ENCODE measurements at regions not wholly inside any gene's neighbourhood (a gene's known extent, or its start where the extent isn't known, plus 50 kb on each side); places are given as distances from the start of the nearest gene placed in this dataset.
"Not testable (repeated sequence)": the region's sequence is repeated elsewhere in the genome, so short reads cannot be mapped to it uniquely, and the experiment has no call there.

- DNase-seq (ENCODE audit: low read depth), result no peak
These were observed 230.1 kb upstream of the DDI1 start for GRCh38 chr11:103806130-103806895.

- no peak for DNase-seq (ENCODE audit: low read depth)
These were observed 228.6 kb upstream of the DDI1 start for GRCh38 chr11:103807806-103808205.

GRCh38 chr11:103808252-103808651 lies 228.2 kb upstream of the DDI1 start:
- DNase-seq (ENCODE audit: low read depth), result no peak

- DNase-seq (ENCODE audit: low read depth), result no peak
These were observed 224.5 kb upstream of the DDI1 start for GRCh38 chr11:103811870-103812455.

DNA sequence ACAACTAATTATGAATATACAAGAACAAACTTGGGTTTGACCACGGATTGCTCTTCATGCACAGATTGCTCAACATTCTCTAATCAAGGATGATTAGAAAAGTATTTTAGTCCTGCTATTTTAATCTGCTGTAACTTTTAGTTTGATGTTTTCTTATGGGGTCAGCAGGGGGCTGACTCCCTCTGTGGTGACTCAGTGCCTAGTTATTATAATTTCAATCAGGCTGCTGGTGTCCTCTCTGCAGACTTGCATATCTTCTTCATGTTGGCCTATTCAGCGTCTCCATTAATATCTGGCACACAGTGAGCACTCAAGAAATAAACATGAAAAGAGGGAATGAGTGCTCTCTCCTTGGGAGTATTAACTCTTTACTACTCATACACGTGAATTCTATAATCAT lies 223.8 kb upstream of the DDI1 start:
- no peak for DNase-seq (ENCODE audit: low read depth)

DNA sequence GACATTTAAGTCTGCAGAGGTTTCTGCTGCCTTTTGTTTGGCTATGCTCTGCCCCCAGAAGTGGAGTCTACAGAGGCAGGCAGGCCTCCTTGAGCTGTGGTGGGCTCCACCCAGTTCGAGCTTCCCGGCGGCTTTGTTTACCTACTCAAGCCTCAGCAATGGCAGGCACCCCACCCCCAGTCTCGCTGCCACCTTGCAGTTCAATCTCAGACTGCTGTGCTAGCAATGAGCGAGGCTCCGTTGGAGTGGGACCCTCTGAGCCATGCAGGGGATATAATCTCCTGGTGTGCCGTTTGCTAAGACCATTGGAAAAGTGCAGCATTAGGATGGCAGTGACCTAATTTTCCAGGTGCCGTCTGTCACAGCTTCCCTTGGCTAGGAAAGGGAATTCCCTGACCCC lies 216.1 kb upstream of the DDI1 start:
- not testable (repeated sequence) for DNase-seq (ENCODE audit: low read depth)

GRCh38 chr11:103824116-103824515 lies 212.3 kb upstream of the DDI1 start:
- DNase-seq (ENCODE audit: low read depth), result no peak

DNA sequence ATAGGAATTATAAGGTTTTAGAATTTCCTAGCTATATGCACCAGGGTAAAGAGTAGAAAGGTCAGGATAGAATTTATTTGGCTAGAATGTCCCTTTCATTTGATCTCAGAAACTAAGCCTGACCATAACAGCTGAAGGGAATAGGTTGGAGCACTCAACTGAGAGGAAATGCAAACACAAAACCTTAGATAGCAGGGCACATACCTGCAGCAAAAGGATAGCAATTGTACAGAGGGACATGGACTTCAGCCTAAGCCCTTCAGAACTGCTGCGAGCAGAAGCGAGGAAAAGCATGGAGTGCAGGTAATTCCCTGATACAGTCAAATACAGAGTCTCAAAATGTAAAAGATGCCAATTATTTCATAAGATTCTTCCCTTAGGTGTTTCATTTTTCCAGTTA lies 211.0 kb upstream of the DDI1 start:
- DNase-seq (ENCODE audit: low read depth), result no peak

DNA sequence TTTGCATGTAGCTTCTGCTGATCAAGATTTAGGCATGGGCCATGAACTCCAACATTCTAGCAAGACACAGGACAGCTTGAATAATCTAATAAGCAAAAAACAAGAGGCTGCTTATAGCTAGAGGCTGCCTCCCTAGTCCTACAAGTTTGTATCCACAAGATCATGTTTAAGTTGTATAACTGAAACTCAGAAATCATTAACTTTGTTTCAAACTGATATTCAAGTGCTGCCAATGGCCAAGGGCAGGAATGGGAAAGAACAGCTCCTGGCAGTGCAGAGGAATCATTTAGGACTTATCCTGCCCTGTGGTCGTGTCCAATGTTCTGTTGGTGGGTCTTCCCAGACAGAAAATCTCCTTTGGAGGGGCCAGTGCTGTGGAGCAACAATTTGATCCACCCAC lies 209.6 kb upstream of the DDI1 start:
- DNase-seq (ENCODE audit: low read depth), result no peak

DNA sequence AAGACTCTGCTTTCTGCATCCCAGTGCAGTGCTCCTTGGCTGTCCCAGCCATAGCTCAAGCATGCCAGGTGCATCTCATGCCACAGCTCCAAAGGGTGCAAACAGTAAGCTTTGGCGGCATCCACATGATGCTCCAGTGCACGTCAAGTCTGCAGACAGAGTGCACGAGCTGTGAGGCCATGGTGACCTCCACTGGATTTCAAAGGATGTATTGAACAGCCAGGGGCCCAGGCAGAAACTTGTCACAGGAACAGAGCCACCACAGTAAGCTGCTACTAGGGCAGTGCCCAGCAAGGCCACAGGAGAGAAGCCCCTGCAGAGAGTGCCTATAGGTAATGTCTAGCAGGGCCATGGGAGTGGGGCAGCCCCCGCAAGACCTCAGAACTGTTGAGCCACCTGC lies 206.8 kb upstream of the DDI1 start:
- DNase-seq (ENCODE audit: low read depth), result no peak

GRCh38 chr11:103830205-103830604 lies 206.2 kb upstream of the DDI1 start:
- no peak for DNase-seq (ENCODE audit: low read depth)

DNA sequence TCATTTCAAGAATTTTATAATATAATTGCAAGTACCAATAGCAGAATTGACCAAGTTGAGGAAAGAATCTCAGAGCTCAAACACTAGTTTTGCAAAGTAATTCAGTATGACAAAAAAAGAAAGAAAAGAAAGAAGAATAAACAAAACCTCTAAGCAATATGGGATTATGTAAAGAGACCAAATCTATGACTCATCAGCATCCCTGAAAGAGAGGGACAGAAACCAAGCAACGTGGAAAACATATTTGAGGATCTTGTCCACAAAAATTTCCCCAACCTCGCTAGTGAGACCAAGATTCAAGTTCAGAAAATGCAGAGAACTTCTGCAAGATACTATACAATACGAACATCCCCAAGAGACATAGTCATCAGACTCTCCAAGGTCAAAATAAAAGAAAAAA lies 203.7 kb upstream of the DDI1 start:
- no peak for DNase-seq (ENCODE audit: low read depth)

DNA sequence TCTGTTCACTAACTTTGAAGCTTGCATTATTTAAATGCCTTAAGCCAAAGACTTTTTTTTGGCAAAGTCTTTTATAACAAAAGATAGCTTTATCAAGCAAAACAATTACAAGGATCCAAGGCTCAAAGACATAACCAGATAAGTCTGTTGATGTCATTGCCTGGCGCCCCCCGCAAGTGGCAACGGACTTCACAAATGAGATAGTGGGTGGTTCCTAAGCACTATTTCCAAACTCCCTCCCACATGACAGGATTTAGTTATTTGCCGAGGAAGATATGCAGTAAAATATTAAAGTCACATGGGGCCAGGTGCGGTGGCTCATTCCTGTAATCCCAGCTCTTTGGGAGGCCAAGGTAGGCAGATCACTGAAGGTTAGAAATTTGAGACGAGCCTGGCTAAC lies 194.2 kb upstream of the DDI1 start:
- no peak for DNase-seq (ENCODE audit: low read depth)

GRCh38 chr11:103842795-103843194 lies 193.6 kb upstream of the DDI1 start:
- no peak for DNase-seq (ENCODE audit: low read depth)

GRCh38 chr11:103844327-103845215 lies 191.9 kb upstream of the DDI1 start:
- no peak for DNase-seq (ENCODE audit: low read depth)

DNA sequence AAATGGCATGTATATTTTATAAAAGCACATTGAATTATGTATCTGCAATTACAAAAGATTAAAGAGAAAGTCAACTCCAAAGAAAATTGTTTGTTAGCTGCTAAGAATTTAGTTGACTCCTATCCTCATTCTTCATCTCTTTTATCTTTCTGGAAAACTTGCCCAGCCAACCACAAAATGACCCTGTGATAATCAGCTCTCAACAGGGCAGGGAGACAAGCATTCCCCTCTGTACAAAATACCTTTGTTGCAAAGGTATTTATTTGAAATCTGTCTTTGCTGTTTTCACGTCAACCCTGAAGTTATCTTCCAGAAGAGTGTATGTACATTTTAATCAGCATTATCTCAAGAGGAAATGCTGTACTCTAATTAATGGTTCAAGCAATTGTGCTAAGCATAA lies 191.1 kb upstream of the DDI1 start:
- DNase-seq (ENCODE audit: low read depth), result no peak

DNA sequence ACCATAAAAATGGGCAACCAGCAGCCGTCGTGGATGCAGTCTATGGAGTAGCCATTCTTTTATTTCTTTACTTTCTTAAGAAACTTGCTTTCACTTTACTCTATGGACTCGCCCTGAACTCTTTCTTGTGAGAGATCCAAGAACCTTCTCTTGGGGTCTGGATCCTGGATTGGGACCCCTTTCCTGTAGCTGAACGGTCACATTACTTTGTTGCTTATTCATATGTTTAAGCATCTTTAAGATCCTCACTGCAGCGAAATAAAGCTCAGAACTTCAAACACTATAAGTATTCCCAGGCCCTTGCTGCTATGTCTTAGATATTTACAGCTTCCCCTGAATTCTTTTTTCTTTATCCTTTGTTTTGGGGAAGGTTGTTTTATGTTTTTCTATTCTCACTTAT lies 187.8 kb upstream of the DDI1 start:
- DNase-seq (ENCODE audit: low read depth), result no peak

GRCh38 chr11:103849366-103849765 lies 187.1 kb upstream of the DDI1 start:
- DNase-seq (ENCODE audit: low read depth), result no peak

DNA sequence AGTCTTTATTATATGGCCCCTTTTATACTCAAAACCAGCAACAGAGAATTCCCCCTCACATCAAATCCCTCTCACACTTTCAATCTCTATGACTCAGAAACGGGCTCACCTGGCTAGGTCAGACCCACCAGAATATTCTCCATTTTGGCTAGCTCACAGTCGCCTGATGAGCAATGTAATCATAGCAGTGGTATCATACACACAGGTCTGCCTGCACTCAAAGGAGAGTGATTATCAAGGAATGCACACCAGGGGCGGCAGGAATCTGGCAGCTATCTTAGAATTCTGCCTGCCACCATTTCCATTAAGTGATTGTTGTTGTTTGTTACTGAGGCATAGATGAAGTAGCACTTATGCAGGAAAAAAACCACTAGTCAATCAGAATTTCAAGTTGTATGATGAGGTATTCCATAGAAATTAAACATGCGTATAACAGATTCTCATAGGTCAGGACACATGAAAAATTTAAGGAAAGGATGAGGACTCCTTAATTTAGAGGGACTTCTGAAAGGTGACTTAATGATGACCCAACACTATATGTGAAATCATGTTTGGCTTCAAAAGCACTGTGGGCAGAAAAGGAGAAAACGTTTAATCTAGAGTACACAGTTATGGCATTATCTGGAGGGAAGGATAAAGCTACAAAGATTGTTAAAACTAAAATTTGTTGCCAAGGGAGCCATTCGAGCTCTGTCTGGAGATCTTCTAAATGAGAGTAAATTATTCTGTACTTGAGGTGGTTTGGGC lies 185.8 kb upstream of the DDI1 start:
- DNase-seq (ENCODE audit: low read depth), result no peak

DNA sequence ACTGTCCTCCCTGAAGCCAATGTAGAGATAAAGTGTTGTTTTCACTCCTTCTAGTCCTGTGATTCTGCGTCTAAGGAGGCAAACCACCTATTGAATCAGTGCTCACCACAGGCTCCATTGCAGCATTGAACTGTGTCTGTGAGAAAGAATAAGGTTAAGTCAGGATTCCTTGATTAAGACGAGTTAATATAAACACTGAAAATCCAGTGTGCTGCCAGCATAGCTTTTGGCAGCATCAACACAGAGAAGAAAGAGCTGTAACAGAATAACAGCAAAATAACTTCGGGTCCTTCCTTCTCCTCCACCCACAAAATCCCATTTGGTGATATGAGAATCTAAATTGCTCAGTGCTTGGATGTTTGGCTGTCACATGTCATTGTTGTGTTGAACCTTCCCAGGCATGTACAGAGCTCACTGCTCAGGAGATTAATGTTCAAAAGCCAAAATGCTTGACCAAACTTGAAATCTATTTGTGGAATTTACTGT lies 185.2 kb upstream of the DDI1 start:
- no peak for DNase-seq (ENCODE audit: low read depth)
